Activated CD4-positive, alpha-beta memory T cell treated with anti-CD3 and anti-CD28 coated beads, Interleukin-2, amount 10 ng/mL, durations not matched to agents 7 days and 5 days (primary cell): ENCODE measurements at regions not wholly inside any gene's neighbourhood (a gene's known extent, or its start where the extent isn't known, plus 50 kb on each side); places are given as distances from the start of the nearest gene placed in this dataset.

Source experiments
- CTCF ChIA-PET: fragments of 350-600 bp; sonication (Branson Sonifier 250); formaldehyde crosslinking; loops from one replicate; lab custom pipeline; 2021; ENCODE audit warnings: antibody characterized with exemption, inconsistent platforms; lab: Charles Lee
- POLR2A ChIA-PET: fragments of 350-600 bp; sonication (Branson Sonifier 250); formaldehyde crosslinking; loops from one replicate; lab custom pipeline; 2021; ENCODE audit warnings: antibody characterized with exemption; lab: Charles Lee
- DNase-seq: peaks from one replicate; pipeline ENCODE4 v3.0.0-alpha.2; 2020
- H3K27ac Mint-ChIP-seq: one replicate; pipeline ENCODE4 v1.8.0; 2021; ENCODE audit warnings: mild to moderate bottlenecking, mixed read lengths
- H3K27me3 Mint-ChIP-seq: one replicate; pipeline ENCODE4 v1.8.0; 2021; ENCODE audit warnings: mixed read lengths
- H3K36me3 Mint-ChIP-seq: one replicate; pipeline ENCODE4 v1.8.0; 2021; ENCODE audit warnings: low read depth, mixed read lengths
- H3K4me1 Mint-ChIP-seq: one replicate; pipeline ENCODE4 v1.8.0; 2021; ENCODE audit warnings: mixed read lengths
- H3K4me3 Mint-ChIP-seq: one replicate; pipeline ENCODE4 v1.8.0; 2021; ENCODE audit warnings: mild to moderate bottlenecking, mixed read lengths
- H3K9me3 Mint-ChIP-seq: one replicate; pipeline ENCODE4 v1.8.0; 2021; ENCODE audit warnings: mixed read lengths

- DNase-seq = no peak
- Mint-ChIP-seq H3K4me3 (no peak overlapping the region), H3K27ac (no peak overlapping the region), H3K9me3 (no peaks in the 10 kb centered on the region), H3K36me3 (no peaks in the 10 kb centered on the region), H3K27me3 (peaks cover 23% of the 10 kb centered on the region), H3K4me1 (no peaks in the 10 kb centered on the region)
- CTCF ChIA-PET = interaction anchor here (1.3 to 2.0 kb wide), 2 partner anchors 12 to 50 kb away, joined by 4 to 5 read pairs; no protein-coding TSS in a partner anchor
- POLR2A ChIA-PET = no interaction called here
Observed at GRCh38 chr1:209516771-209517680, 66.5 kb upstream of the CAMK1G start.

GRCh38 chr1:209517681-209518050 lies 65.8 kb upstream of the CAMK1G start:
- ChIA-PET CTCF (no interaction called here), POLR2A (no interaction called here)
- H3K4me1 Mint-ChIP-seq = no peaks in the 10 kb centered on the region
- H3K4me3 Mint-ChIP-seq = no peak overlapping the region
- no peak overlapping the region for H3K27ac Mint-ChIP-seq
- DNase-seq = no peak
- H3K27me3 Mint-ChIP-seq = peaks cover 26% of the 10 kb centered on the region
- H3K36me3 Mint-ChIP-seq = no peaks in the 10 kb centered on the region
- H3K9me3 Mint-ChIP-seq = no peaks in the 10 kb centered on the region

GRCh38 chr1:209519786-209520185 lies 63.7 kb upstream of the CAMK1G start:
- no peak for DNase-seq
- no peaks in the 10 kb centered on the region for H3K9me3 Mint-ChIP-seq
- H3K4me1 Mint-ChIP-seq = no peaks in the 10 kb centered on the region
- no peaks in the 10 kb centered on the region for H3K36me3 Mint-ChIP-seq
- H3K27ac Mint-ChIP-seq = no peak overlapping the region
- H3K4me3 Mint-ChIP-seq = no peak overlapping the region
- ChIA-PET POLR2A (no interaction called here), CTCF (no interaction called here)
- peaks cover 35% of the 10 kb centered on the region for H3K27me3 Mint-ChIP-seq

- H3K27me3 Mint-ChIP-seq = peaks cover 40% of the 10 kb centered on the region
- ChIA-PET CTCF (no interaction called here), POLR2A (no interaction called here)
- H3K27ac Mint-ChIP-seq = no peak overlapping the region
- H3K9me3 Mint-ChIP-seq = no peaks in the 10 kb centered on the region
- no peak overlapping the region for H3K4me3 Mint-ChIP-seq
- DNase-seq = no peak
- H3K4me1 Mint-ChIP-seq = no peaks in the 10 kb centered on the region
- H3K36me3 Mint-ChIP-seq = no peaks in the 10 kb centered on the region
Observed at GRCh38 chr1:209522826-209523225, 60.7 kb upstream of the CAMK1G start.

GRCh38 chr1:209526137-209526536 lies 57.4 kb upstream of the CAMK1G start:
- H3K27me3 Mint-ChIP-seq = peaks cover 46% of the 10 kb centered on the region
- CTCF ChIA-PET = no interaction called here
- H3K9me3 Mint-ChIP-seq = no peaks in the 10 kb centered on the region
- H3K36me3 Mint-ChIP-seq = no peaks in the 10 kb centered on the region
- no peak overlapping the region for H3K4me3 Mint-ChIP-seq
- POLR2A ChIA-PET = no interaction called here
- H3K27ac Mint-ChIP-seq = no peak overlapping the region
- no peaks in the 10 kb centered on the region for H3K4me1 Mint-ChIP-seq
- no peak for DNase-seq

GRCh38 chr1:209527372-209527771 lies 56.1 kb upstream of the CAMK1G start:
- Mint-ChIP-seq H3K9me3 (no peaks in the 10 kb centered on the region), H3K27ac (no peak overlapping the region), H3K27me3 (peaks cover 48% of the 10 kb centered on the region), H3K36me3 (no peaks in the 10 kb centered on the region), H3K4me3 (no peak overlapping the region), H3K4me1 (no peaks in the 10 kb centered on the region)
- POLR2A ChIA-PET = no interaction called here
- CTCF ChIA-PET = no interaction called here
- DNase-seq = no peak

GRCh38 chr1:209527993-209528717 lies 55.4 kb upstream of the CAMK1G start:
- no peaks in the 10 kb centered on the region for H3K36me3 Mint-ChIP-seq
- H3K4me3 Mint-ChIP-seq = no peak overlapping the region
- ChIA-PET CTCF (interaction anchor here (0.6 kb wide), 1 partner anchor 236 kb away, joined by 4 read pairs; no protein-coding TSS in a partner anchor), POLR2A (no interaction called here)
- DNase-seq = no peak
- H3K27me3 Mint-ChIP-seq = peaks cover 48% of the 10 kb centered on the region
- no peaks in the 10 kb centered on the region for H3K4me1 Mint-ChIP-seq
- no peak overlapping the region for H3K27ac Mint-ChIP-seq
- H3K9me3 Mint-ChIP-seq = no peaks in the 10 kb centered on the region

- no peak for DNase-seq
- H3K4me1 Mint-ChIP-seq = no peaks in the 10 kb centered on the region
- H3K4me3 Mint-ChIP-seq = no peak overlapping the region
- no peak overlapping the region for H3K27ac Mint-ChIP-seq
- peaks cover 45% of the 10 kb centered on the region for H3K27me3 Mint-ChIP-seq
- POLR2A ChIA-PET = no interaction called here
- CTCF ChIA-PET = no interaction called here
- no peaks in the 10 kb centered on the region for H3K36me3 Mint-ChIP-seq
- H3K9me3 Mint-ChIP-seq = no peaks in the 10 kb centered on the region
Observed at GRCh38 chr1:209529233-209529632, 54.3 kb upstream of the CAMK1G start.

GRCh38 chr1:209531006-209531405 lies 52.5 kb upstream of the CAMK1G start:
- no peaks in the 10 kb centered on the region for H3K4me1 Mint-ChIP-seq
- peaks cover 52% of the 10 kb centered on the region for H3K27me3 Mint-ChIP-seq
- H3K36me3 Mint-ChIP-seq = no peaks in the 10 kb centered on the region
- H3K9me3 Mint-ChIP-seq = no peaks in the 10 kb centered on the region
- H3K27ac Mint-ChIP-seq = no peak overlapping the region
- POLR2A ChIA-PET = no interaction called here
- DNase-seq = no peak
- H3K4me3 Mint-ChIP-seq = no peak overlapping the region
- CTCF ChIA-PET = no interaction called here

GRCh38 chr1:209531549-209531948 lies 52.0 kb upstream of the CAMK1G start:
- Mint-ChIP-seq H3K27ac (no peak overlapping the region), H3K4me1 (no peaks in the 10 kb centered on the region), H3K27me3 (peaks cover 53% of the 10 kb centered on the region), H3K9me3 (no peaks in the 10 kb centered on the region), H3K4me3 (no peak overlapping the region), H3K36me3 (no peaks in the 10 kb centered on the region)
- POLR2A ChIA-PET = no interaction called here
- no peak for DNase-seq
- CTCF ChIA-PET = no interaction called here
